ENCODE measurements at regions not wholly inside any gene's neighbourhood (a gene's known extent, or its start where the extent isn't known, plus 50 kb on each side); places are given as distances from the start of the nearest gene placed in this dataset.

DNA sequence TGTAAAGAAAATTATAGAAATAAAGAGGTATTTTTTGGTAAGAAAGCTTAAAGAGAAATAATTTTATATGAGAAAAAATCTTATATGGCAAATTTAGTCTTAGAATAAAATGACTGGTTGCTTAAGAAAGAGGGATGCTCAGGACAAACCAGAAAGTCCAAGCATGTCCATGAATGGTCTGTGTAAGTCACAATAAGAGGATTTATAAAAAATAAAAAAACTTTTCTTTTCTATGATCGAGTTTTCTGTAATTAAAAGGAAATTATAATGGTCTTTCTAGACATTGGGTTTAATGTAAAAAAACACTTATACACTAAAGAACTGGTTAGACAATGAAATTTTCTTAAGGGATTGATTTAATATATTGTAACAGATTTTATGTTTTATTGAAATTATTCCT lies 819.6 kb downstream of the TBC1D22A start:
- TF ChIP-seq POLR2AphosphoS5 (IDR thresholded peaks at IDR 0.05; ENCODE audit: low read depth): no peak
- DNase-seq (ENCODE audit: low read depth in 1 of 2, low spot score in 1 of 2): no peak
- no peaks in the 10 kb centered on the region for H3K27me3 ChIP-seq (ENCODE audit: insufficient read depth, poor library complexity, severe bottlenecking)
- no peak overlapping the region for H3K27ac ChIP-seq (replicated peaks)
- no peak overlapping the region for H3K4me3 ChIP-seq (replicated peaks; ENCODE audit: insufficient read depth, low read length)

DNA sequence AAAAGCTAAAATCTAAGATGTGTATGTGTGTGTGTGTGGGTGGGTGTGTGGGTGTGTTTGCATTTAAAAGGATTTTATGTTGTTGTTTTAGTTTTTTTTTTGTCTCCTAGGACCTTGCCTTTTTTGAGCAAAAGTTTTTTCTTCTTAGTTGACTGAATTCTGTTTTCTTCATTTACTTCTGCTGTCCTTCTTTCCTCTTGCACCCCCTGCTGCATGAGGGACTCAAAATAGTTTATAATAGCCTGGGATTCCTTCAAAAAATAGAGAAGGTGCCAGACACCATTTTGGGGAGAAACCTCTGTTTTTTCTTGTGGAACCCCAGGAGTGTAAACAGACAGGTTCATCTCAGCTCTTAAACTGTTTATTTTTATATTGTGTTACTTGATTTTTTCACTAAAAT lies 817.7 kb downstream of the TBC1D22A start:
- Histone ChIP-seq H3K27me3 (ENCODE audit: insufficient read depth, poor library complexity, severe bottlenecking) (no peaks in the 10 kb centered on the region), H3K27ac (replicated peaks) (no peak overlapping the region), H3K4me3 (replicated peaks; ENCODE audit: insufficient read depth, low read length) (no peak overlapping the region)
- DNase-seq (ENCODE audit: low read depth in 1 of 2, low spot score in 1 of 2): no peak
- TF ChIP-seq SPI1 (IDR thresholded peaks at IDR 0.05; ENCODE audit: borderline replicate concordance, low read depth) (no peak), GABPA (IDR thresholded peaks at IDR 0.05; ENCODE audit: low read depth) (no peak), POLR2AphosphoS5 (IDR thresholded peaks at IDR 0.05; ENCODE audit: low read depth) (no peak)
- TF ChIP-seq, protein P1, sequence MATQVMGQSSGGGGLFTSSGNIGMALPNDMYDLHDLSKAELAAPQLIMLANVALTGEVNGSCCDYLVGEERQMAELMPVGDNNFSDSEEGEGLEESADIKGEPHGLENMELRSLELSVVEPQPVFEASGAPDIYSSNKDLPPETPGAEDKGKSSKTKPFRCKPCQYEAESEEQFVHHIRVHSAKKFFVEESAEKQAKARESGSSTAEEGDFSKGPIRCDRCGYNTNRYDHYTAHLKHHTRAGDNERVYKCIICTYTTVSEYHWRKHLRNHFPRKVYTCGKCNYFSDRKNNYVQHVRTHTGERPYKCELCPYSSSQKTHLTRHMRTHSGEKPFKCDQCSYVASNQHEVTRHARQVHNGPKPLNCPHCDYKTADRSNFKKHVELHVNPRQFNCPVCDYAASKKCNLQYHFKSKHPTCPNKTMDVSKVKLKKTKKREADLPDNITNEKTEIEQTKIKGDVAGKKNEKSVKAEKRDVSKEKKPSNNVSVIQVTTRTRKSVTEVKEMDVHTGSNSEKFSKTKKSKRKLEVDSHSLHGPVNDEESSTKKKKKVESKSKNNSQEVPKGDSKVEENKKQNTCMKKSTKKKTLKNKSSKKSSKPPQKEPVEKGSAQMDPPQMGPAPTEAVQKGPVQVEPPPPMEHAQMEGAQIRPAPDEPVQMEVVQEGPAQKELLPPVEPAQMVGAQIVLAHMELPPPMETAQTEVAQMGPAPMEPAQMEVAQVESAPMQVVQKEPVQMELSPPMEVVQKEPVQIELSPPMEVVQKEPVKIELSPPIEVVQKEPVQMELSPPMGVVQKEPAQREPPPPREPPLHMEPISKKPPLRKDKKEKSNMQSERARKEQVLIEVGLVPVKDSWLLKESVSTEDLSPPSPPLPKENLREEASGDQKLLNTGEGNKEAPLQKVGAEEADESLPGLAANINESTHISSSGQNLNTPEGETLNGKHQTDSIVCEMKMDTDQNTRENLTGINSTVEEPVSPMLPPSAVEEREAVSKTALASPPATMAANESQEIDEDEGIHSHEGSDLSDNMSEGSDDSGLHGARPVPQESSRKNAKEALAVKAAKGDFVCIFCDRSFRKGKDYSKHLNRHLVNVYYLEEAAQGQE (IDR thresholded peaks at IDR 0.05; ENCODE audit: insufficient replicate concordance, low read depth): no peak
- TF ChIP-seq, protein P2, sequence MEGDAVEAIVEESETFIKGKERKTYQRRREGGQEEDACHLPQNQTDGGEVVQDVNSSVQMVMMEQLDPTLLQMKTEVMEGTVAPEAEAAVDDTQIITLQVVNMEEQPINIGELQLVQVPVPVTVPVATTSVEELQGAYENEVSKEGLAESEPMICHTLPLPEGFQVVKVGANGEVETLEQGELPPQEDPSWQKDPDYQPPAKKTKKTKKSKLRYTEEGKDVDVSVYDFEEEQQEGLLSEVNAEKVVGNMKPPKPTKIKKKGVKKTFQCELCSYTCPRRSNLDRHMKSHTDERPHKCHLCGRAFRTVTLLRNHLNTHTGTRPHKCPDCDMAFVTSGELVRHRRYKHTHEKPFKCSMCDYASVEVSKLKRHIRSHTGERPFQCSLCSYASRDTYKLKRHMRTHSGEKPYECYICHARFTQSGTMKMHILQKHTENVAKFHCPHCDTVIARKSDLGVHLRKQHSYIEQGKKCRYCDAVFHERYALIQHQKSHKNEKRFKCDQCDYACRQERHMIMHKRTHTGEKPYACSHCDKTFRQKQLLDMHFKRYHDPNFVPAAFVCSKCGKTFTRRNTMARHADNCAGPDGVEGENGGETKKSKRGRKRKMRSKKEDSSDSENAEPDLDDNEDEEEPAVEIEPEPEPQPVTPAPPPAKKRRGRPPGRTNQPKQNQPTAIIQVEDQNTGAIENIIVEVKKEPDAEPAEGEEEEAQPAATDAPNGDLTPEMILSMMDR (IDR thresholded peaks at IDR 0.05; ENCODE audit: insufficient read depth, low read length): no peak

DNA sequence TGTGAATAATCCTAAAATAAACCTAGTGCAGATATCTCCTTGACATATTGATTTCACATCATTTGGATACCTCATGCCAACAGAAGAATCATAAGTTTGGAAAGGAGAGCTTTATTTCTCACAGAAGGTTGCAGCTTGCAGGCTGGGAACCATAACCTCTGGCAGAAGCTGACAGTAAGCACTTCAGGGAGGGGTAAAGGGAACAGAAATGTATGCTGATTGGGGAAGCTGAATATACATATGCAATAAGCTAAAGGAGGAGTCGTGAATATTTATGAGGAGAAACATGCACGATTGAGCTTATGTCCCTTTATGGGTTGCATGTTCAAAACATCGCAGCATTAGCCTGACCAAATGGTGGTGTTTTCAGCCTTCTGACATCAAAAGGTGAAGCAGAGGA lies 814.5 kb downstream of the TBC1D22A start:
- no peak overlapping the region for H3K27ac ChIP-seq (replicated peaks)
- H3K27me3 ChIP-seq (ENCODE audit: insufficient read depth, poor library complexity, severe bottlenecking): no peaks in the 10 kb centered on the region
- DNase-seq (ENCODE audit: low read depth in 1 of 2, low spot score in 1 of 2): no peak
- H3K4me3 ChIP-seq (replicated peaks; ENCODE audit: insufficient read depth, low read length): no peak overlapping the region
- TF ChIP-seq, protein P1 (IDR thresholded peaks at IDR 0.05; ENCODE audit: insufficient replicate concordance, low read depth): no peak
- TF ChIP-seq POLR2AphosphoS5 (IDR thresholded peaks at IDR 0.05; ENCODE audit: low read depth): no peak
- TF ChIP-seq, protein P2 (IDR thresholded peaks at IDR 0.05; ENCODE audit: insufficient read depth, low read length): no peak

DNA sequence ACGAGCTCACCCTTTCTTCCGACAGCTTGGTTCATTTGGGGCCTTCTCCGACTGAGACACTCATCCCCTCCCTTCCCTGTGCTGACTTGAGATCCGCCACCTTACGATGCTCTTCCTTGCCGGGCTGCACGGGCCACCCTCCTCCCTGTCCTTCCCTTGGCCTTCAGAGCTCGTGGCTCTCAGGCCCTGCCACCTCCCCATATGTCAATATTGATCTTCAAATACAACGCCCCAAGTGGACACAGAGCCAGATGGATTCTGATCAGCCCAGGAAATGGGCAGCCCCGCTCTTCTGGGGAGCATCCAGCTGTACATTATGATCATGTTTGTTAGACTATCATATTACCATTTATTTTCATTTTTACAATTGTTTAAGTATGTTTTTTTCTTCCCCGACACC lies 812.8 kb downstream of the TBC1D22A start:
- H3K27me3 ChIP-seq (ENCODE audit: insufficient read depth, poor library complexity, severe bottlenecking): no peaks in the 10 kb centered on the region
- no peak overlapping the region for H3K4me3 ChIP-seq (replicated peaks; ENCODE audit: insufficient read depth, low read length)
- no peak for TF ChIP-seq GABPA (IDR thresholded peaks at IDR 0.05; ENCODE audit: low read depth)
- TF ChIP-seq, protein P1 (IDR thresholded peaks at IDR 0.05; ENCODE audit: insufficient replicate concordance, low read depth): no peak
- TF ChIP-seq, protein P2 (IDR thresholded peaks at IDR 0.05; ENCODE audit: insufficient read depth, low read length): no peak
- no peak for TF ChIP-seq POLR2AphosphoS5 (IDR thresholded peaks at IDR 0.05; ENCODE audit: low read depth)
- no peak for TF ChIP-seq SPI1 (IDR thresholded peaks at IDR 0.05; ENCODE audit: borderline replicate concordance, low read depth)
- DNase-seq (ENCODE audit: low read depth in 1 of 2, low spot score in 1 of 2): no peak
- H3K27ac ChIP-seq (replicated peaks): no peak overlapping the region

Measured in HL-60 (cell line).